SHP77 (cell line): ENCODE measurements at regions not wholly inside any gene's neighbourhood (a gene's known extent, or its start where the extent isn't known, plus 50 kb on each side); places are given as distances from the start of the nearest gene placed in this dataset.
"Not testable (repeated sequence)": the region's sequence is repeated elsewhere in the genome, so short reads cannot be mapped to it uniquely, and the experiment has no call there.

ENCODE experiments used
- DNase-seq, 2 experiments: peaks; one replicate each; lab custom pipeline; 2025; lab: John Stamatoyannopoulos, UW

GRCh38 chr10:90250784-90251183 lies 549.4 kb downstream of the KIF20B start:
- DNase-seq, result not testable (repeated sequence)

GRCh38 chr10:90269699-90270098 lies 568.3 kb downstream of the KIF20B start:
- DNase-seq, result no peak

- DNase-seq, result no peak
Observed at GRCh38 chr10:90274721-90275468, 573.5 kb downstream of the KIF20B start.

- DNase-seq, result peak in 1 of 2 experiments; percentile 4
Observed at GRCh38 chr10:90276894-90277475, 575.6 kb downstream of the KIF20B start.

GRCh38 chr10:90286406-90286805 lies 571.4 kb downstream of the HTR7 start:
- no peak for DNase-seq

GRCh38 chr10:90286941-90287340 lies 570.9 kb downstream of the HTR7 start:
- DNase-seq, result no peak

- DNase-seq, result no peak
Observed at GRCh38 chr10:90288391-90288933, 569.4 kb downstream of the HTR7 start.

GRCh38 chr10:90289037-90289436 lies 568.8 kb downstream of the HTR7 start:
- no peak for DNase-seq

GRCh38 chr10:90293616-90294015 lies 564.2 kb downstream of the HTR7 start:
- DNase-seq, result no peak

- DNase-seq, result not testable (repeated sequence)
Observed at GRCh38 chr10:90294821-90295540, 562.9 kb downstream of the HTR7 start.

- not testable (repeated sequence) for DNase-seq
Observed at GRCh38 chr10:90302031-90302430, 555.8 kb downstream of the HTR7 start.

- no peak for DNase-seq
Observed at GRCh38 chr10:90302758-90303481, 554.9 kb downstream of the HTR7 start.

GRCh38 chr10:90304533-90304932 lies 553.3 kb downstream of the HTR7 start:
- DNase-seq, result no peak

GRCh38 chr10:90306187-90306586 lies 551.7 kb downstream of the HTR7 start:
- DNase-seq, result peak in 1 of 2 experiments; percentile 8

- no peak for DNase-seq
Observed at GRCh38 chr10:90308223-90308622, 549.6 kb downstream of the HTR7 start.

GRCh38 chr10:90313576-90314325 lies 544.1 kb downstream of the HTR7 start:
- no peak for DNase-seq

- no peak for DNase-seq
Observed at GRCh38 chr10:90314718-90315117, 543.1 kb downstream of the HTR7 start.

- DNase-seq, result no peak
Observed at GRCh38 chr10:90317172-90317571, 540.7 kb downstream of the HTR7 start.

- DNase-seq, result no peak
Observed at GRCh38 chr10:90318659-90319058, 539.2 kb downstream of the HTR7 start.

- peak; percentile 2 to 3 for DNase-seq
Observed at GRCh38 chr10:90319188-90319914, 538.5 kb downstream of the HTR7 start.
